NAMALWA (cell line): ENCODE measurements at regions not wholly inside any gene's neighbourhood (a gene's known extent, or its start where the extent isn't known, plus 50 kb on each side); places are given as distances from the start of the nearest gene placed in this dataset.
"Not testable (repeated sequence)": the region's sequence is repeated elsewhere in the genome, so short reads cannot be mapped to it uniquely, and the experiment has no call there.

Source experiments
- DNase-seq: peaks from one replicate; pipeline ENCODE4 v3.0.0-alpha.2; 2015; ENCODE audit warnings: low spot score

- no peak for DNase-seq
Measured at GRCh38 chr11:91147885-91148284, 925.0 kb upstream of the CHORDC1 start.

GRCh38 chr11:91141655-91142054 lies 918.8 kb upstream of the CHORDC1 start:
- DNase-seq, result no peak

DNA sequence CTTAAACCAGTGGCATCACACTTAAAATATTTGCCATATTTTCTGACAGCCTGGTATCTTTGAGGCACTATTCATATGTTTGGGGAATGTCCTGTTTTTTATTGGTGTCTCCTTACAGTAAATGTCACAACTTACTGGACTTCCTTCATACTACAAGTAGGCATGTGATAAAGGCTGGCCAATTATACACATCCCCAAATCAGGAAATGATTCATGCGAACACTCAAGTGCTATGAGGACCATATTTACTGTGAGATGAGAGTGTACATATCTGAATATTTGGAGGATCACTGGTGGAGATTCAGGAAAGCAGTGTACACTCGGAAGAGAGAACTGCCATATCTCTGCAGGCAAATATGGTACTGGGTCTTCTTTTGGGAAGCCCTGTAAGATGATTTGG lies 913.8 kb upstream of the CHORDC1 start:
- no peak for DNase-seq

DNA sequence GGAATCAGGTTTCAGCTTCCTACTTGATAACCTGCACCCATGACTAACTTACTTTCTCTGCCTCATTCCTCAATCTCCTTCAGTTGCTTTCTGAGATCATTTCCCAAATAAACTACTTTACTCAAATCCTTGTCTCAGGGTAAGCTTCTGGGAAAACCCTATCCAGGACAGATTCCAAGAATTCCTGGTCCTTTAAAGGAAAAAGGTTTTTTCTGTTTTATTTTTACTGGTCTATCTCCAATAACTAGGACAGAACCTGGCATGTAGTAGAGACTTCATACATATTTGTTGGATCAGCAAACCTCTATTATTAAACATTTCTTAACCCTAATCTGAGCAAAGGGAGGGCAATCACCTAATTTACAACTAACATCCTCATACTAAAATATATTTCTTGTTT lies 910.5 kb upstream of the CHORDC1 start:
- DNase-seq, result no peak

GRCh38 chr11:91129596-91129995 lies 906.7 kb upstream of the CHORDC1 start:
- no peak for DNase-seq

DNA sequence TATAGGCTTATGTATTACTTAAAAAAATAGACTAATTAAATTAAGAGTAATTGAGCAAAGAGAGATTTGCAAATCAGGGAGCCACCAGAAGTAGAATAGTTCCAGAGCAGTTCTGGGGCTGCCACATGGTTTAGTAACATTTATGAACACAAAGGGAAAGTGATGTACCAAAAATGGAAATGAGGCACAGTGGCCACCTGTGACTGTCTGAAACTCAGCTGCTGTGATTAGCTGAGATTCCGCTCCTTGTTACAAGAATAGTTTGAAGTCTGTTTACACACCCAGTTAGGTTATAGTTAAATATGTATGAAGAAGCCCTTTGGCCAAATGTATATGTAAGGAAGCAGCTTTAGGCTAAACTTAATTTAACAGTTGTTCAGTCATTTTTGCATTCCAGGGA lies 901.5 kb upstream of the CHORDC1 start:
- DNase-seq, result no peak

- DNase-seq, result no peak
Measured at GRCh38 chr11:91115116-91115515, 892.3 kb upstream of the CHORDC1 start.

- no peak for DNase-seq
Measured at GRCh38 chr11:91104237-91104636, 881.4 kb upstream of the CHORDC1 start.

DNA sequence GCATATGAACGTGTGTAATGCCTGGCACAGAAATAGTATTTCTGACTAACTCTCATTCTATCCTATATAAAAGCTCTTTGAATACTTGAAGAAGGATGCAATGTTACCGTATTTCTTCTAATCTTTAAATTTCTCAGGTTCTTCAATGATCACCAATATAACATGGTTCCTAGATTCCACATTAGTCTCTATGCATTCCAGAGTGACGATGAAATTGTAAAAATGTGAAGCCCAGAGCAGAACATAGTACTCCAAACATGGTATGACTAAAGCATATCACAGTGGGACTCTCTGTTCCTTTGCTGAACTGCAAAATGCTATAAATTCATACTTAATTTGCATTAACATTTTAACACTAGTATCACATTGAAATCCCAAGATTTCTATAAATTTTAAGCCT lies 877.6 kb upstream of the CHORDC1 start:
- DNase-seq, result no peak

DNA sequence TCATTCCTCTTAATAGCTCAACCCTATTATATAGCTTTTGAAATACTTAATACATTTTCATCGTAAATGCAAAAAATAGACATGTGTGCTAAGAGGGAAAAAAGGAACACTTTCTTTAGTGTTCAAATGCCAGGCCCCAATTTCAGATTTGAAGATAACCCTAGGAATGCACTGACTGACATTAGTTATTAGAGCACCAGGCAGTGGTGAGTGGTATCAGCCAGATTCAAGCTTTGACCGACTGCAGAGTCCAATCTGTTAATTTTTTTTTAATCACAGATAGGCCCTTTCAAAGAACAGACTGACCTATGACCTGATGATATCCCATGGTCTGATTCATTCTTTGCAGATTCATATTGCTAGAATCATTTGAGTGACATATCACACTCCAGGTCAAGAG lies 874.2 kb upstream of the CHORDC1 start:
- no peak for DNase-seq

- DNase-seq, result no peak
Measured at GRCh38 chr11:91093141-91093540, 870.3 kb upstream of the CHORDC1 start.

- no peak for DNase-seq
Measured at GRCh38 chr11:91091563-91091962, 868.7 kb upstream of the CHORDC1 start.

- DNase-seq, result no peak
Measured at GRCh38 chr11:91086028-91086427, 863.2 kb upstream of the CHORDC1 start.

GRCh38 chr11:91082255-91082654 lies 859.4 kb upstream of the CHORDC1 start:
- DNase-seq, result no peak

DNA sequence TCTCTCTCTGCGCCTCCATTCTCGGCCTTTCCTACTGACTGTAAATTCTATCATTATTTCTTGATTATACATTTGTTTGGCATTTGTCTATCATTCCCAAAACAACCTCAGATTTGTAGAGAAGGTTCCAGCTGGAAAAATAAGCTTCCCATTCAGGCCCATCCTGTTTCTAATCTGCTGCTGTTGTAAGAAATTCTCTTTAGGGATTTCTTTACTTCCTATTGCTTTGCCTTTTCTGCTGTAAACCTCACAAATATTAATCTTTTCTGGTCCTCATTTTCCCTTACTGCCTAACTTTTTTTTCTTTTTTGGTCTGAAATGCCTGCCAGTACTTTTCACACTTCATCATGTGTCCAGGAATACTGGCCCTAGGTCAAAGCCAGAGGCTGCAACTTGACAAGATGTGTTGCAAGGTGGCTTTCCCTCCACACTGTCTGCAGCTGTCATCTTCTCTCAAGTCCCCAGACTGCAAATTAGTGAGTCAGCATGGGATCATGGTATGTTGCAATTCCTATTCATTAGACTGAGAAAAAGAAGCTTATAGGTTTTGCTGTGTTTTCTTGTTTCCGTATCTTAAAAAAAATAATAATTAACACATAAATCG lies 858.7 kb upstream of the CHORDC1 start:
- no peak for DNase-seq

GRCh38 chr11:91078221-91078620 lies 855.4 kb upstream of the CHORDC1 start:
- no peak for DNase-seq

DNA sequence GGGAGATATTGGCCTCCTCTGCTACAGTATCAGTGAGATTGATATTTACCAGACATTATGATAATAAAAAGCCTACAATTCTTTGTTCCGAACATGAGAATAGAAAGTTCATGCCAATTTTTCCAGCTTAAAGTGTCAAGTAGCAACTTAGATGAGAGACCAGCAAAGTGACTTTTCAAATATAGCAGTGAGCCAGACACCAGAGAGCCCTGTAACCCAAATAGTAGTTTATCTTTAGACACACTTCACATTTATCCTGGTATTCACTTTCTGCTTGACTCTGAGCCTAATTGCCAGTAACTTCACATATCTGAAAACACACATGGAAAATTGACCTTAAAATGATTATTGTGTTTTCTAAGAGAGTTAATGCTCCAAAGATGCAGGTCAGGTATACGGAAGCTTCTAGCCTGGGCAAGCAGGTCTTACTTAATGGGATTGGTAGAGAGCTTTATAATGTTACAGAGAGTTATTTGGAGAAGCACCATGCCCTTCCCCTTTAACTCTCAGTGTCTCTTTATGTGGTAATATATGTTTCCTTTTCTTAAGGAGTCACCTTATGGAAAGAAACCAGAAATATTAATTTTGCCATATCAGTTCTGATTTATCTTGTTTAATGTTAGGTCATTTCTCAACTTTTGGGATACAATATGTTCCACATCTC lies 852.3 kb upstream of the CHORDC1 start:
- no peak for DNase-seq

- DNase-seq, result no peak
Measured at GRCh38 chr11:91067666-91068065, 844.8 kb upstream of the CHORDC1 start.

GRCh38 chr11:91066456-91067047 lies 843.7 kb upstream of the CHORDC1 start:
- DNase-seq, result no peak

DNA sequence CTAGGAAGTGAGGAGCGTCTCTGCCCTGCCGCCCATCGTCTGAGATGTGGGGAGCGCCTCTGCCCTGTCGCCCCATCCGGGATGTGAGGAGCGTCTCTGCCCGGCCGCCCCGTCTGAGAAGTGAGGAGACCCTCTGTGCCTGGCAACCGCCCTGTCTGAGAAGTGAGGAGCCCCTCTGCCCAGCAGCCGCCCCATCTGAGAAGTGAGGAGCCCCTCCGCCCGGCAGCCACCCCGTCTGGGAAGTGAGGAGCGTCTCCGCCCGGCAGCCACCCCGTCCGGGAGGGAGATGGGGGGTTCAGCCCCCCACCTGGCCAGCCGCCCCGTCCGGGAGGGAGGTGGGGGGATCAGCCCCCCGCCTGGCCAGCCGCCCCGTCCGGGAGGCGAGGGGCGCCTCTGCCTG lies 840.5 kb upstream of the CHORDC1 start:
- DNase-seq, result not testable (repeated sequence)

GRCh38 chr11:91047882-91048281 lies 825.0 kb upstream of the CHORDC1 start:
- DNase-seq, result no peak

DNA sequence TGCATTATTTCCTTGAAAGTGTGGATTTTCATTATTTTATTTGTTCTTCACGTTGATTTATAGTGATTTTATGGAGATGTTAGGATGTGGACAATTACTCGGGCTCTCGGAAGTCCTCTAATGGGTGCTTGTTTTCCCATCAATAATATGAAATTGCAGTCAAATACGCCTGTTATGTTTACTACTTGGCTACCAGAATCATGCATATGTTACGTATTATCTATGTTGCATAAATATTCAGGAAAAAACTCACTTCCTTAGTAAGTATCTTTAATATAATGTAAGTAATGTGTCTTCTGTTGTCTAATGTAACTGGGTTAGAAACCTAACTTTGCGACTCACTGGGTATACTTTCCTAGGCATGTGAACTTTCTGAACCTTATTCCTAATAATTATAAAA lies 823.4 kb upstream of the CHORDC1 start:
- no peak for DNase-seq

- no peak for DNase-seq
Measured at GRCh38 chr11:91041626-91042025, 818.8 kb upstream of the CHORDC1 start.

DNA sequence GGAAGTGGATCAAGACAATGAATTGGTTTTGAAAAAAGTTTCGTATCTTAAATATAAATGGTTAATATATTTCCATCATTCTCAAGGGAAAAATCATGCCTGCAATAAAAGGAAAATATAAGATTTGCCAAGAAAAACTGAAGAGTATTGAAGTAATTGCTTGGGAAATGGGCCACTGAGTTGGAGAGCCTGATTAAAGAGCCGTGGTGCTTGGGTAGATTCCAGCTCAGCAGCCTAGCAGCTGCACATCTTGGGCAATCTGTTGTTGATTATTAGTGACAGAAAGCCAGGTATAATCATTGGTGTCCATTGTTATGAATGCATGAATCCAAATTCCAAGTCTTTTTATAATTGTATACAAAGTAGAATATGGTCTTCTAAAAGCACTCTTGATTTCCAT lies 800.9 kb upstream of the CHORDC1 start:
- no peak for DNase-seq
